ENCODE measurements at regions not wholly inside any gene's neighbourhood (a gene's known extent, or its start where the extent isn't known, plus 50 kb on each side); places are given as distances from the start of the nearest gene placed in this dataset.

DNA sequence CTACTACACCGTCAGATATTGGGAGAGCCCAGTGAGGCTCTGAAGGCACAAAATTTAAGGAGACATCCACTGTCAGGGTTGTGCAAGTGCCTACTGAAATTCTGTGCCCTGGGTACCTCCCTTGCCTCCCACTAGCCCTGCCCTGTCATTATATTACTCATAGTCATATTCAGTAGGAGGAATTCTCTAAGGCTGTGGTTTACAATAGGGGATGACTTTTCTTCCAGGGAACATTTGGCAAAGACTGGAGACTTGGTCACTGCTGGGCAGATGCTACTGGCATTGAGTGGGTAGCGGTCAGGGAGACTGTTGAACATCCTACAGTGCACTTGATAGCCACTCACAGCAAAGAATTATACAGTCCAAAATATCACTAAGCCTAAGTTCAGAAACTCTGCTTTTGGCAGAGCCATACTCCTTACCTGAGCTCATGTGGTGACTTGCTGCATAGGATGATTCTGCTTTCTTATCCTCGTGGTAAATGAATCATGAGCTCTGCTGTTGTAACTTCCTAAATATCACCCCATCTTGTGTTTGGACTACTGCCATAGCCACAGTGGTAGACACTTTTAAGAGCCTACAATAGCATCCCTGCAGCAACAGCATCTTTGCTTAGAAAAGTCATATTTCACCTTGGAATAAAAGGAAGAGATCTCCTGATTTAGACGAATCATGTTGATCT lies 563.4 kb upstream of the PLXNA2 start:
- Mint-ChIP-seq H3K27ac (no peak overlapping the region), H3K27me3 (peaks cover 3% of the 10 kb centered on the region), H3K4me3 (ENCODE audit: low read depth) (no peak overlapping the region), H3K36me3 (ENCODE audit: insufficient read depth) (peaks cover 1% of the 10 kb centered on the region), H3K4me1 (ENCODE audit: low read depth) (no peaks in the 10 kb centered on the region), H3K9me3 (ENCODE audit: low read depth) (peaks cover 16% of the 10 kb centered on the region)
- no peak for DNase-seq (ENCODE audit: low spot score, unreplicated experiment)
- TF ChIP-seq, protein P1, sequence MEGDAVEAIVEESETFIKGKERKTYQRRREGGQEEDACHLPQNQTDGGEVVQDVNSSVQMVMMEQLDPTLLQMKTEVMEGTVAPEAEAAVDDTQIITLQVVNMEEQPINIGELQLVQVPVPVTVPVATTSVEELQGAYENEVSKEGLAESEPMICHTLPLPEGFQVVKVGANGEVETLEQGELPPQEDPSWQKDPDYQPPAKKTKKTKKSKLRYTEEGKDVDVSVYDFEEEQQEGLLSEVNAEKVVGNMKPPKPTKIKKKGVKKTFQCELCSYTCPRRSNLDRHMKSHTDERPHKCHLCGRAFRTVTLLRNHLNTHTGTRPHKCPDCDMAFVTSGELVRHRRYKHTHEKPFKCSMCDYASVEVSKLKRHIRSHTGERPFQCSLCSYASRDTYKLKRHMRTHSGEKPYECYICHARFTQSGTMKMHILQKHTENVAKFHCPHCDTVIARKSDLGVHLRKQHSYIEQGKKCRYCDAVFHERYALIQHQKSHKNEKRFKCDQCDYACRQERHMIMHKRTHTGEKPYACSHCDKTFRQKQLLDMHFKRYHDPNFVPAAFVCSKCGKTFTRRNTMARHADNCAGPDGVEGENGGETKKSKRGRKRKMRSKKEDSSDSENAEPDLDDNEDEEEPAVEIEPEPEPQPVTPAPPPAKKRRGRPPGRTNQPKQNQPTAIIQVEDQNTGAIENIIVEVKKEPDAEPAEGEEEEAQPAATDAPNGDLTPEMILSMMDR (IDR thresholded peaks at IDR 0.05; ENCODE audit: unreplicated experiment) = no peak

DNA sequence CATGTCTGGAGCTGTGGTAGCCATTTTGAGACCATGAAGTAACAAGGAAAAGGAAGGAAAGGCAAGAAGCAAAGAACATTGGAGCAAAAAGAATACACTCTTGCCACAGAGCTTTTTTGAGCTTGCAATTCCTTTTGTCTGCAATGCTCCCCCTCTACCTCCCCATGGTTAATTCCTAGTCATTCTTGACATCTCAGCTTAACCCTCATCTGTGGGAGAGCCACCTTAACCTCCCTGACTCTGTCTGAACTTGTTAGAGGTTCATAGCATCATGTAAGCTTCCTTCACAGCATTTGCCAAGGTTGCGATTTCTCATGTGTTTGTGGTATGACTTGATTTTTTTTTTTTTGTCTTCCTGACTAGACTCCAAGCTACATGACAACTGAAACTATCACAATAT lies 564.1 kb upstream of the PLXNA2 start:
- peaks cover 3% of the 10 kb centered on the region for H3K27me3 Mint-ChIP-seq
- no peak for DNase-seq (ENCODE audit: low spot score, unreplicated experiment)
- H3K9me3 Mint-ChIP-seq (ENCODE audit: low read depth) = peaks cover 16% of the 10 kb centered on the region
- no peaks in the 10 kb centered on the region for H3K4me1 Mint-ChIP-seq (ENCODE audit: low read depth)
- peaks cover 1% of the 10 kb centered on the region for H3K36me3 Mint-ChIP-seq (ENCODE audit: insufficient read depth)
- TF ChIP-seq, protein P1 (IDR thresholded peaks at IDR 0.05; ENCODE audit: unreplicated experiment) = no peak
- H3K27ac Mint-ChIP-seq = no peak overlapping the region
- no peak overlapping the region for H3K4me3 Mint-ChIP-seq (ENCODE audit: low read depth)

DNA sequence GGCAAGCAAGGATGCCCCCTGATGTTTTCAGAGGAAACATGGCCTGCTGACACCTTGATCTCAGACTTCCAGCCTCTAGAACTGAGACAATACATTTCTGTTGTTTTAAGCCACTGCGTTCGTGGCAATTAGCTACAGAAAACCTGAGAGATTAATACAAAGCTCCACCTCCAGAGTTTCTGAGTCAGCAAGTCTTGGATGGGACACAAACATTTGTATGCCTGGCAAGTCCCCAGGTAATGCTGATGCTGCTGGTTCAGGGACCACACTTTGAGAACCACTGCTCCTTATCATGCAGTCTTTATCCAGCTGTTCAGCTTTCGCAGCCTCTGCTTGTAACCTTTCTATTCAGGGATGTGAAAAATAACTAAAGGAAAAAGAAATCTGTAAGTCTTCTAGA lies 565.7 kb upstream of the PLXNA2 start:
- Mint-ChIP-seq H3K4me1 (ENCODE audit: low read depth) (no peaks in the 10 kb centered on the region), H3K9me3 (ENCODE audit: low read depth) (peaks cover 12% of the 10 kb centered on the region), H3K27ac (no peak overlapping the region), H3K36me3 (ENCODE audit: insufficient read depth) (peaks cover 1% of the 10 kb centered on the region), H3K4me3 (ENCODE audit: low read depth) (no peak overlapping the region), H3K27me3 (peaks cover 3% of the 10 kb centered on the region)
- DNase-seq (ENCODE audit: low spot score, unreplicated experiment) = no peak
- TF ChIP-seq, protein P1 (IDR thresholded peaks at IDR 0.05; ENCODE audit: unreplicated experiment) = no peak

DNA sequence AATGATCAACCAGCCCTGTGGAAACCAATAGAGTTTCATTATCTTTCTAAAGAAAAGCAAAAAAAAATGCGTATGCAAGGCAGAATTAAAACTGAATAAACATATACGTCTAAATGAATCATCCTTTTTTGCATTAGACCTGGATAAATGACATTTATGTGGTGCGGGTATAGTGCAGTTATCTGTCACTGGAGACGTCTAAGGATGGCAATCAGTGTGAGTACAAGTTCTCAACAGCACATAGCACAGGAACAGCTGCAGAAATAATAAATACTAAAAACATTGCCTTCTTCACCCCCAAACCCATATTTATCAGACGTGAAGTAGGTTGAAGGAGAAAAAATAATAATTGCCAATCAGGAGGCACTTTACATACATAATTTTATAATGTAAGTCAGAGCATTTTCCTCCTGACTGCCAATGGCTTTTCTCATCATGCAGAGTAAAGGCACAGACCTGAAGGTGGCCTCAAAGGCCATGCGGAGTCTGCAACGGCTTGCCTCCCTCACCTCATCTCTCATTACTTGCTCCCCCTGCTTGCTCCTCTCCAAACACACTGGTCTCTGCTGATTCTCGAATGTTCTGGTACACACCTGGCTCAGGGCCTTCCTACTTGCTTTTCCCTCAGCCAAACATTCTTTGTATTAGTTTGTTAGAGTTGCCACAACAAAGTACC lies 574.7 kb upstream of the PLXNA2 start:
- Mint-ChIP-seq H3K4me1 (ENCODE audit: low read depth) (no peaks in the 10 kb centered on the region), H3K27me3 (no peaks in the 10 kb centered on the region), H3K36me3 (ENCODE audit: insufficient read depth) (no peaks in the 10 kb centered on the region), H3K4me3 (ENCODE audit: low read depth) (no peak overlapping the region), H3K9me3 (ENCODE audit: low read depth) (no peaks in the 10 kb centered on the region), H3K27ac (no peak overlapping the region)
- TF ChIP-seq, protein P1 (IDR thresholded peaks at IDR 0.05; ENCODE audit: unreplicated experiment) = no peak
- DNase-seq (ENCODE audit: low spot score, unreplicated experiment) = no peak

DNA sequence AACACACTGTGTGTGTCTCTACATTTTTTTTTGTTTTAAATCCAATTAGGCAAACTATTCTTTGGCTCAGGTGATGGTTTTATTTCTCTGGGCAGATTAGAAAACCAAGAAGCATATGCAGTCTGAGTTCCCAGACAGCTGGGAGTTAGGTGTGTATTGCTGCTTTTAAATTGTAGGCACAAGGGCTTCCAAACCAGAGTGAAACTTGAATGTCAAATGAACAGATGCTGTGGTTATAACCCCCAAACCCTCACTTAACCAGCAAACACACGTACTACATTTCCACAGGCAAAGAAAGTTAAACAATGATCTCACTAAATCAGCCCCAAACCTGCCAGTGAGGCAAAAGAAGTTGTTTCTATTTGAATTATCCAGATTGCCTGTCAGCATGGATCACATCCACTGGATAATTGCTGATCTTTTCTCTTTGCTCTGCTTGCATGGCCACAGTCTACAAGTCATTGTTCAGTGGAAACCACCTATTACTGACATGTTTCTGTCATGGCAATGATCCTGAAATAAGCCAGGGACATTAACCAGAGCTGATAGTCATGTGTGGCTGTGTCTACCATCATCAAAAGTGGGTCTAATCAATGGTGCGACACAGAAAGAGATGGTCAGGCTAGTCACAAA lies 576.5 kb upstream of the PLXNA2 start:
- DNase-seq (ENCODE audit: low spot score, unreplicated experiment) = no peak
- Mint-ChIP-seq H3K9me3 (ENCODE audit: low read depth) (no peaks in the 10 kb centered on the region), H3K27me3 (peaks cover 2% of the 10 kb centered on the region), H3K4me1 (ENCODE audit: low read depth) (no peaks in the 10 kb centered on the region), H3K4me3 (ENCODE audit: low read depth) (no peak overlapping the region), H3K27ac (no peak overlapping the region), H3K36me3 (ENCODE audit: insufficient read depth) (no peaks in the 10 kb centered on the region)
- TF ChIP-seq, protein P1 (IDR thresholded peaks at IDR 0.05; ENCODE audit: unreplicated experiment) = no peak
